ENCODE measurements at regions not wholly inside any gene's neighbourhood (a gene's known extent, or its start where the extent isn't known, plus 50 kb on each side); places are given as distances from the start of the nearest gene placed in this dataset.
A peak's percentile ranks its signal among the peaks of the same experiment; 100 is the strongest.

DNA sequence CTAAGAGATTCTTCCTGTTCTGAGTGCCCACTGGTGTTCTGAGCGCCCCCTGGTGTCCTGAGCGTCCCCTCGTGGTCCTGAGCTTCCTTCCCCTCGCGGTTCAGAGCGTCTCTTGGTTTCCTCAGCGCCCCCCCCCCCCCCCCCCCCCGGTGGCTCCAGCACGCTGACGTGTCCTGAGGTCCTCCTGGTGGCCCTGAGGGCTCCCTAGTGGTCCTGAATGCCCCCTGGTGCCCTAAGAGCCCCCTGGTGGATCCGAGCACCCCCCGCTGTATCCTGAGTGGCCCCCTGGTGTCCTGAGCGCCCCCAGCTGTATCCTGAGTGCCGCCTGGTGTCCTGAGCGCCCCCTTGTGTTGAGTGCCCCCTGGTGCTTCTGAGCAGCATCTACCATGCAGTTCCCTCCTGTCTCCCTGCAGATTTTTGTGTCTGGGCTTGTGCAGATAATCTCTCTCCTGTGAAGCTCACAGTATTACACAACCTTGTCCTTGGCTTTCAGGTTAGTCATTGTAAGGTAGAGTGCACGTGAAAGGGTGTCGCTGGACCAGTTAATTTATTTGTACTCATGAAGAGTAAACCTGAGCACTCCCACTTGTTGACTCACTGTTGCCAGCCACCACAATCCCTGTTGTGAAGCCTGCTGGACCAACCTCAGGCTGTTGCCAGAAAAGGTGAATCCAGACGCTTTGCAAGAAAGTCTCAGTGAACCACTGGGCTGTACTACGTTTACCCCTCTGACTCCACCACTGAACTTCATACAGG lies 1168.4 kb downstream of the TMEM121 start:
- TF ChIP-seq, protein P1, sequence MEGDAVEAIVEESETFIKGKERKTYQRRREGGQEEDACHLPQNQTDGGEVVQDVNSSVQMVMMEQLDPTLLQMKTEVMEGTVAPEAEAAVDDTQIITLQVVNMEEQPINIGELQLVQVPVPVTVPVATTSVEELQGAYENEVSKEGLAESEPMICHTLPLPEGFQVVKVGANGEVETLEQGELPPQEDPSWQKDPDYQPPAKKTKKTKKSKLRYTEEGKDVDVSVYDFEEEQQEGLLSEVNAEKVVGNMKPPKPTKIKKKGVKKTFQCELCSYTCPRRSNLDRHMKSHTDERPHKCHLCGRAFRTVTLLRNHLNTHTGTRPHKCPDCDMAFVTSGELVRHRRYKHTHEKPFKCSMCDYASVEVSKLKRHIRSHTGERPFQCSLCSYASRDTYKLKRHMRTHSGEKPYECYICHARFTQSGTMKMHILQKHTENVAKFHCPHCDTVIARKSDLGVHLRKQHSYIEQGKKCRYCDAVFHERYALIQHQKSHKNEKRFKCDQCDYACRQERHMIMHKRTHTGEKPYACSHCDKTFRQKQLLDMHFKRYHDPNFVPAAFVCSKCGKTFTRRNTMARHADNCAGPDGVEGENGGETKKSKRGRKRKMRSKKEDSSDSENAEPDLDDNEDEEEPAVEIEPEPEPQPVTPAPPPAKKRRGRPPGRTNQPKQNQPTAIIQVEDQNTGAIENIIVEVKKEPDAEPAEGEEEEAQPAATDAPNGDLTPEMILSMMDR (IDR thresholded peaks at IDR 0.05): peak; percentile 72
- no peak for TF ChIP-seq EZH2 (IDR thresholded peaks at IDR 0.05; ENCODE audit: borderline replicate concordance, insufficient read depth, low read depth, low read length, poor library complexity, severe bottlenecking)
